Gastroesophageal sphincter (tissue), 4 donors: ENCODE measurements at regions not wholly inside any gene's neighbourhood (a gene's known extent, or its start where the extent isn't known, plus 50 kb on each side); places are given as distances from the start of the nearest gene placed in this dataset.

Source experiments
- ATAC-seq: fragments of 150-250 bp; one replicate; pipeline ENCODE4 v1.9.1; 2016; ENCODE audit warnings: mild to moderate bottlenecking, moderate library complexity
- H3K27ac ChIP-seq, 4 donors: fragments of 200-600 bp; sonication (generic) in 3 of 4; 1 replicate in 3 of 4; 2 replicates in 1 of 4; pipeline ENCODE4 v1.5.1; 2016 to 2019
- H3K27me3 ChIP-seq: fragments of 200-600 bp; sonication (generic); one replicate; pipeline ENCODE4 v1.5.1; 2019
- H3K36me3 ChIP-seq, 2 donors: fragments of 200-600 bp; sonication (generic); one replicate each; pipeline ENCODE4 v1.5.1; 2019; ENCODE audit warnings: control low read depth in 1 of 2
- H3K4me1 ChIP-seq, 3 donors: fragments of 200-600 bp; sonication (generic); 1 replicate in 2 of 3; 2 replicates in 1 of 3; pipeline ENCODE4 v1.5.1; 2016 to 2019; ENCODE audit warnings: control low read depth in 2 of 3
- H3K4me3 ChIP-seq, 2 donors: fragments of 200-600 bp; sonication (generic); one replicate each; pipeline ENCODE4 v1.5.1; 2019; ENCODE audit warnings: mild to moderate bottlenecking in 1 of 2, moderate library complexity in 1 of 2
- H3K9me3 ChIP-seq, 3 donors: fragments of 200-600 bp; sonication (generic); one replicate each; pipeline ENCODE4 v1.5.1; 2017 to 2019; ENCODE audit warnings: control low read depth in 2 of 3
- EP300 ChIP-seq: sonication (generic); formaldehyde crosslinking; IDR thresholded peaks from one replicate; pipeline ENCODE4 v1.6.1; 2017; ENCODE audit warnings: antibody characterized with exemption, mild to moderate bottlenecking
- POLR2A ChIP-seq, 2 donors: fragments of 450-650 bp; IDR thresholded peaks; one replicate each; pipeline ENCODE4 v1.6.1; 2017; ENCODE audit warnings: antibody characterized with exemption in 2 of 2, mild to moderate bottlenecking in 2 of 2, moderate library complexity in 1 of 2
- POLR2AphosphoS5 ChIP-seq: sonication (generic); formaldehyde crosslinking; IDR thresholded peaks from one replicate; pipeline ENCODE4 v1.6.1; 2017; ENCODE audit warnings: antibody characterized with exemption
- WGBS, 2 donors: methylation state at CpG; one replicate each; pipeline ENCODE4 v1.1.5; 2018; ENCODE audit warnings: low coverage in 1 of 2; 5-methylcytosine and 5-hydroxymethylcytosine counted together
- TF ChIP-seq, protein P1 (sequence below), 4 experiments: fragments of 200-600 bp in 2 of 4; fragments of 450-650 bp in 2 of 4; sonication (generic) in 1 of 4; IDR thresholded peaks; one replicate each; pipeline ENCODE4 v1.5.1; 2017 to 2019; ENCODE audit warnings: antibody characterized with exemption in 4 of 4, mild to moderate bottlenecking in 2 of 4, moderate library complexity in 2 of 4

DNA sequence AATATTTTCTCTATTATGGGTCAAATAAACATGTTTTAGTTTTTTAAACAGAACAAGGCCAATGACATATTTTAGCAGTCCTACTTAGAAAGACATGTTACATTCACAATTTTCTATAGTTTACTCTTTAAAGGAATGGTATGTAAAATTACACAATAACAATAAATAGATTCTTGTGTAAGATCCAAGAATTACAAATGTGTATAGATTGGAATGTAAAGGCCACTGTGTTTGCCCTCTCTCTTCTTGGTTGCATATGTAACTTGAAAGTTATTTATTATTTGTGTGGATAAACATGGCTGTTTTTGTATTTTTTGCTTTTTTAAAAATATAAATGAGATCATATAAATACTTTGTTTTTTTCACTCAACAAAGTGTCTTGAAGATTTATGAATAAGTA lies 979.3 kb upstream of the CELF2 start:
- H3K4me1 ChIP-seq = no peaks in the 10 kb centered on the region
- ATAC-seq = no peak
- no peak overlapping the region for H3K27ac ChIP-seq
- no peaks in the 10 kb centered on the region for H3K9me3 ChIP-seq
- no peak overlapping the region for H3K4me3 ChIP-seq
- H3K36me3 ChIP-seq = no peaks in the 10 kb centered on the region
- no peaks in the 10 kb centered on the region for H3K27me3 ChIP-seq
- TF ChIP-seq, protein P1, sequence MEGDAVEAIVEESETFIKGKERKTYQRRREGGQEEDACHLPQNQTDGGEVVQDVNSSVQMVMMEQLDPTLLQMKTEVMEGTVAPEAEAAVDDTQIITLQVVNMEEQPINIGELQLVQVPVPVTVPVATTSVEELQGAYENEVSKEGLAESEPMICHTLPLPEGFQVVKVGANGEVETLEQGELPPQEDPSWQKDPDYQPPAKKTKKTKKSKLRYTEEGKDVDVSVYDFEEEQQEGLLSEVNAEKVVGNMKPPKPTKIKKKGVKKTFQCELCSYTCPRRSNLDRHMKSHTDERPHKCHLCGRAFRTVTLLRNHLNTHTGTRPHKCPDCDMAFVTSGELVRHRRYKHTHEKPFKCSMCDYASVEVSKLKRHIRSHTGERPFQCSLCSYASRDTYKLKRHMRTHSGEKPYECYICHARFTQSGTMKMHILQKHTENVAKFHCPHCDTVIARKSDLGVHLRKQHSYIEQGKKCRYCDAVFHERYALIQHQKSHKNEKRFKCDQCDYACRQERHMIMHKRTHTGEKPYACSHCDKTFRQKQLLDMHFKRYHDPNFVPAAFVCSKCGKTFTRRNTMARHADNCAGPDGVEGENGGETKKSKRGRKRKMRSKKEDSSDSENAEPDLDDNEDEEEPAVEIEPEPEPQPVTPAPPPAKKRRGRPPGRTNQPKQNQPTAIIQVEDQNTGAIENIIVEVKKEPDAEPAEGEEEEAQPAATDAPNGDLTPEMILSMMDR (IDR thresholded peaks at IDR 0.05) = no peak
- TF ChIP-seq POLR2A (IDR thresholded peaks at IDR 0.05) (no peak), POLR2AphosphoS5 (no peak), EP300 (no peak)

DNA sequence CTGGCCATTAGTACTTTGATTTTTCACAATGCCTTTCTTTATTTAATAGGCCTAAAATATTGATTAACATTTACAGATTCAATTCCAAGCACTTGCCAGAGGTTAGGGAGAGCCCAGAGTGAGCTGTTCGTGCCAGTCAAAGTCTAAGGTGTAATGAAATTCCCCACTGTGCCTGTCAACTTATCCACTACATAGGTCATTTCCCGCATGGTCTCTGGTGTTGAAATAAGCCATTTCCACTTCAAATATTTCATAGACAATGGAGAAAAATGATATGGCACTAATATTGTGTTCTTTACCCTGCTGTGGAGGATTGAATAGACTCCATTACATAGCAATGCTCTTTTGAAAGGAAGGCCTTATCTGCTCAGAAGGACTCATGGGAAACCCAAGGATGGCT lies 978.1 kb upstream of the CELF2 start:
- Histone ChIP-seq H3K27ac (no peak overlapping the region), H3K27me3 (no peaks in the 10 kb centered on the region), H3K4me1 (no peaks in the 10 kb centered on the region), H3K4me3 (no peak overlapping the region), H3K9me3 (no peaks in the 10 kb centered on the region), H3K36me3 (no peaks in the 10 kb centered on the region)
- ATAC-seq = no peak
- WGBS, 2 donors = 79 to 85% methylated on average over 2 of the region's 2 CpGs
- TF ChIP-seq POLR2AphosphoS5 (no peak), EP300 (no peak)

DNA sequence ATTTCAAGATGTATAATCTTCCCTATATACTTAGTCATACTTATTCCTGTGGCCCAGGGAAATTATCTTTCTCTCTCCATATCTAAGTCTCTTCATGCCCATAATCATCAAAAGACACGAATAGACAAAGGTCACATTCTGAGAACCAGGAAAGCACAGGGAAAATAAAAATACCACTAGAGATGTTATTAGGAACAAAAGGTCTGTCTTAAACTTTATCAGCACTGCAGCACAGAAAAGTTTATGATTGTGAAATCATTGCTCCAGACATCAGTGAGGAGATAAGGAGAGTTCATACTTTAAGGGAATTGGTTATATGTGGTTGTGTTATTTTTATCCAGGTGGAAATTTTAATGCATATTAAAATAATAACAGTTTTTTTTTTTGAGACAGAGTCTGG lies 974.6 kb upstream of the CELF2 start:
- Histone ChIP-seq H3K36me3 (no peaks in the 10 kb centered on the region), H3K27ac (no peak overlapping the region), H3K27me3 (no peaks in the 10 kb centered on the region), H3K4me3 (no peak overlapping the region), H3K4me1 (no peaks in the 10 kb centered on the region), H3K9me3 (no peaks in the 10 kb centered on the region)
- WGBS, 2 donors = 0% methylated on average over 1 of the region's 1 CpG
- ATAC-seq = no peak
- TF ChIP-seq, protein P1 (IDR thresholded peaks at IDR 0.05) = no peak
- TF ChIP-seq EP300 = no peak
- no peak for TF ChIP-seq POLR2AphosphoS5
- no peak for TF ChIP-seq POLR2A (IDR thresholded peaks at IDR 0.05)

DNA sequence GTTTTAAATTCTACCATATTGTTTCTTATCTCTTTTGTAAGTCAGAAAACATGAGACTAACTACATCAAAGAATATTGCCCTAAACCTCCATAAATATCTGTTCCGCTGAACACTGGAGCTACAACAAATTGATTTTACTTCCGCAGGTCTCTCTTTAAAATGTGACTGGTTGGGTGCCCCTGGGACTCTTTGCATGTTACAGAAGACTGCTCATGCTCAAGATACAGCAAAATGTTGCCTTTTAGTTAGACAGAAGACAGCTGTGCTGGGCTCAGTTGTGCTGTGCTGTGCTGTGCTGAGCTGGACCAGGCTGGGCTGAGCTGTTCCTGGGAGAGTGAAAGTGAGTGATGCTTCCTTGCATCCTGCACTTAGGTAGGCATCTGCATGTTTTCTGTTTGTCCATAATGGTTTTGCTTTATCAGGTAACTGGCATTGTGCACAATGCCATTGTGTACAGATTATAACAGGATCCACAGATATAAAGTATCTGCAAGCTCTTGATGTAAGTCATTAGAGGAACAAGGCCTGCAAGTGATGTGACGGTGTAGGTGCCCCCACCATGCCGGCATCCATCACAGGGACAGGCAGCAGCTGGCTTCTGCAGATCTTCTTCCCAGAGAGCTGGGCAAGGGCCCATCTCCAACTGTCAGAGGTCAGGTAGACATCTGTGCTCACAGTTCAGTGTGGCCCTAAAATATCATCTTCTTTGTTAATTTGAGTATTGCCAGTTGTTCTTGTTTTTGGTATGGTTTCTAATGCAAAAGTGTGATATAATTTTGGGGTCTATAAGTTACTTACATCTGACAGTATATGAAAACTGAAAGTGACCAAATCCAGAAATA lies 972.5 kb upstream of the CELF2 start:
- Histone ChIP-seq H3K9me3 (no peaks in the 10 kb centered on the region), H3K27me3 (no peaks in the 10 kb centered on the region), H3K4me3 (no peak overlapping the region), H3K27ac (no peak overlapping the region), H3K36me3 (no peaks in the 10 kb centered on the region), H3K4me1 (no peaks in the 10 kb centered on the region)
- TF ChIP-seq, protein P1 (IDR thresholded peaks at IDR 0.05) = no peak
- TF ChIP-seq EP300 (no peak), POLR2AphosphoS5 (no peak), POLR2A (IDR thresholded peaks at IDR 0.05) (no peak)
- WGBS, 2 donors = 80 to 86% methylated on average over 1 to 4 of the region's 4 CpGs
- no peak for ATAC-seq

DNA sequence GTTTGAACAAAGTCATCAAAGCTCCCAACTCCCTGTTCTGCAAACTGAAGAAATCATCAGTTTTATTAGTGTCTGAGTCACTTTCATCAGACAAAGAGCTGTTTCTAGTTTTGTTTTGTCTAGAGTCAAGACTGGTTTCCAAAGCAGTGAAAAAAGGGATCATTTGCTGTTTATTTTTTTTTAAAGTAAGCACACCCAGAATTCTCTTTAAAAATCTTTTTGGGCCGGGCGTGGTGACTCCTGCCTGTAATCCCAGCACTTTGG lies 972.0 kb upstream of the CELF2 start:
- Histone ChIP-seq H3K4me1 (no peaks in the 10 kb centered on the region), H3K9me3 (no peaks in the 10 kb centered on the region), H3K27me3 (no peaks in the 10 kb centered on the region), H3K36me3 (no peaks in the 10 kb centered on the region), H3K27ac (no peak overlapping the region), H3K4me3 (no peak overlapping the region)
- 80% methylated on average over 1 of the region's 2 CpGs; no CpG with 5 or more reads in 1 of the 2 donors for WGBS, 2 donors
- no peak for TF ChIP-seq POLR2AphosphoS5
- TF ChIP-seq, protein P1 (IDR thresholded peaks at IDR 0.05) = no peak
- TF ChIP-seq EP300 = no peak
- TF ChIP-seq POLR2A (IDR thresholded peaks at IDR 0.05) = no peak
- ATAC-seq = no peak
